ENCODE measurements at regions not wholly inside any gene's neighbourhood (a gene's known extent, or its start where the extent isn't known, plus 50 kb on each side); places are given as distances from the start of the nearest gene placed in this dataset.

GRCh38 chr5:143469125-143469524 is 65.6 kb upstream of the NR3C1 start:
- Histone ChIP-seq H3K4me3 (replicated peaks in 1 of 3; ENCODE audit: insufficient read depth in 1 of 3, low read depth in 2 of 3, low read length in 3 of 3) (no peak overlapping the region), H3K9ac (ENCODE audit: insufficient read depth, low read depth, low read length) (no peak overlapping the region), H4K20me1 (ENCODE audit: insufficient read depth, low read length) (no peaks in the 10 kb centered on the region), H3K9me3 (ENCODE audit: low read length) (no peaks in the 10 kb centered on the region), H3K27ac (ENCODE audit: extremely low read length, insufficient read depth, low read length) (no peak overlapping the region), H3K27me3 (ENCODE audit: control insufficient read depth in 1 of 2, insufficient read depth in 2 of 2, low read length in 2 of 2) (peaks cover 0 to 2% of the 10 kb centered on the region in 2 experiments; a peak in 1 of 5 replicates), H2AFZ (ENCODE audit: low read length) (no peak overlapping the region), H3K4me2 (ENCODE audit: low read depth, low read length) (no peak overlapping the region), H3K79me2 (ENCODE audit: insufficient read depth, low read length) (no peaks in the 10 kb centered on the region), H3K36me3 (replicated peaks in 1 of 2; ENCODE audit: control insufficient read depth in 1 of 2, insufficient read depth in 2 of 2, low read length in 2 of 2) (no peaks in the 10 kb centered on the region), H3K4me1 (ENCODE audit: insufficient read depth, low read length) (peaks cover 14% of the 10 kb centered on the region)
- 39% methylated on average over 2 of the region's 2 CpGs for WGBS (ENCODE audit: low lambda C conversion rate)
- intact Hi-C loops (cut with micrococcal nuclease; ENCODE audit: unreplicated experiment) (no loop called here), in situ Hi-C loops (cut with HindIII; ENCODE audit: extremely low pct_ligation_motif_present, low pct_unique_long_range_greater_than_20kb) (no loop called here)
- BruUV-seq (replicated peaks) = no TSS peak
- no peak for FAIRE-seq
- POLR2A ChIA-PET = no interaction called here
- no peak for DNase-seq (ENCODE audit: low spot score)
- no peak for ATAC-seq
- TF ChIP-seq PAXIP1 (CRISPR knock-in tag; conservative IDR thresholded peaks at IDR 0.05) (no peak), MBNL3 (CRISPR knock-in tag; conservative IDR thresholded peaks at IDR 0.05) (no peak), ARID2 (CRISPR knock-in tag; IDR thresholded peaks at IDR 0.05; ENCODE audit: borderline replicate concordance) (no peak), U2AF2 (IDR thresholded peaks at IDR 0.05; ENCODE audit: low read depth, low read length) (no peak), MAZ (IDR thresholded peaks at IDR 0.05; ENCODE audit: borderline replicate concordance, low read depth, low read length) (no peak), MAZ (CRISPR knock-in tag; IDR thresholded peaks at IDR 0.05; ENCODE audit: low read depth) (no peak), RARG (CRISPR knock-in tag; IDR thresholded peaks at IDR 0.05; ENCODE audit: low read depth) (no peak), ZNF460 (CRISPR knock-in tag; IDR thresholded peaks at IDR 0.05; ENCODE audit: borderline replicate concordance) (no peak), ETV6 (CRISPR knock-in tag; conservative IDR thresholded peaks at IDR 0.05) (no peak), PRMT3 (CRISPR knock-in tag; IDR thresholded peaks at IDR 0.05; ENCODE audit: borderline replicate concordance, low read depth) (no peak), JUN (CRISPR knock-in tag; IDR thresholded peaks at IDR 0.05) (no peak), GLMP (CRISPR knock-in tag; IDR thresholded peaks at IDR 0.05; ENCODE audit: borderline replicate concordance) (no peak), ZNF770 (CRISPR knock-in tag; IDR thresholded peaks at IDR 0.05) (no peak), TGIF2 (CRISPR knock-in tag; IDR thresholded peaks at IDR 0.05) (no peak), ATF7-NPFF (CRISPR knock-in tag; IDR thresholded peaks at IDR 0.05; ENCODE audit: low read depth) (no peak), TCF7 (IDR thresholded peaks at IDR 0.05; ENCODE audit: low read depth) (no peak)
- TF ChIP-seq, protein P1, sequence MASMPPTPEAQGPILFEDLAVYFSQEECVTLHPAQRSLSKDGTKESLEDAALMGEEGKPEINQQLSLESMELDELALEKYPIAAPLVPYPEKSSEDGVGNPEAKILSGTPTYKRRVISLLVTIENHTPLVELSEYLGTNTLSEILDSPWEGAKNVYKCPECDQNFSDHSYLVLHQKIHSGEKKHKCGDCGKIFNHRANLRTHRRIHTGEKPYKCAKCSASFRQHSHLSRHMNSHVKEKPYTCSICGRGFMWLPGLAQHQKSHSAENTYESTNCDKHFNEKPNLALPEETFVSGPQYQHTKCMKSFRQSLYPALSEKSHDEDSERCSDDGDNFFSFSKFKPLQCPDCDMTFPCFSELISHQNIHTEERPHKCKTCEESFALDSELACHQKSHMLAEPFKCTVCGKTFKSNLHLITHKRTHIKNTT (CRISPR knock-in tag; IDR thresholded peaks at IDR 0.05) = no peak
- CTCF ChIA-PET (ENCODE audit: low intra/inter-chr PET ratio, low total read pairs) = no interaction called here

Measured in HepG2 (cell line).